K562 (cell line): ENCODE measurements at regions not wholly inside any gene's neighbourhood (a gene's known extent, or its start where the extent isn't known, plus 50 kb on each side); places are given as distances from the start of the nearest gene placed in this dataset.

Experiments
- ATAC-seq: fragments of 200-7000 bp; cut with Tn5 transposase; 3 replicates; pipeline ENCODE4 v1.9.1; 2020; ENCODE audit warnings: moderate library complexity
- BruUV-seq: library from RNA; stranded (reverse); fragments of 400-500 nt; replicated peaks from 2 replicates; lab custom pipeline; 2021; lab: Mats Ljungman, UMichigan
- CTCF ChIA-PET: fragments of 300-600 bp; formaldehyde crosslinking; extraction: SDS; loops from one replicate; lab custom pipeline; 2021; ENCODE audit warnings: low intra/inter-chr PET ratio; lab: Yijun Ruan, JAX
- POLR2A ChIA-PET: fragments of 300-600, 350-650 bp; sonication (Branson Sonifier 250); formaldehyde crosslinking; extraction: SDS; loops from one replicate; lab custom pipeline; 2021; ENCODE audit warnings: antibody characterized with exemption, inconsistent platforms; lab: Yijun Ruan, JAX
- DNase-seq, 4 experiments: peaks; one replicate each; pipeline versions ENCODE4 v3.0.0 to v3.0.0-alpha.2; 2011 to 2018; ENCODE audit warnings: low spot score in 3 of 4, mixed read lengths in 3 of 4; ENCODE audit errors: extremely low read depth in 1 of 4
- FAIRE-seq: peaks from 2 replicates; lab custom pipeline; 2011; peaks lifted over from hg19 to GRCh38; lab: Jason Lieb, UNC
- H2AFZ ChIP-seq: 2 replicates; pipeline ENCODE4 v1.6.0; 2011; ENCODE audit warnings: low read depth, low read length, control low read depth, inconsistent platforms
- H3K27ac ChIP-seq: fragments of 200-600 bp; 3 replicates; pipeline ENCODE4 v1.8.0; 2011; ENCODE audit warnings: low read depth, mild to moderate bottlenecking, control low read depth, inconsistent platforms, low read length, moderate library complexity, mixed read lengths; ENCODE audit errors: extremely low read depth
- H3K27me3 ChIP-seq, 2 experiments: fragments of 300-600 bp in 1 of 2; 2 replicates in 1 of 2; 3 replicates in 1 of 2; pipeline versions ENCODE4 v1.6.0 to v1.8.0; 2011; ENCODE audit warnings: inconsistent platforms in 2 of 2, low read length in 2 of 2, mild to moderate bottlenecking in 1 of 2, mixed read lengths in 1 of 2, moderate library complexity in 1 of 2; ENCODE audit not compliant: control insufficient read depth in 2 of 2, insufficient read depth in 2 of 2
- H3K36me3 ChIP-seq: fragments of 300-600 bp; 3 replicates; pipeline ENCODE4 v1.8.0; 2011; ENCODE audit warnings: mild to moderate bottlenecking, low read length, inconsistent platforms; ENCODE audit not compliant: control insufficient read depth, insufficient read depth
- H3K4me1 ChIP-seq, 2 experiments: fragments of 200-600 bp in 1 of 2; replicated peaks in 1 of 2; 2 replicates in 1 of 2; 3 replicates in 1 of 2; pipeline versions ENCODE4 v1.5.1 to v1.8.0; 2011; ENCODE audit warnings: inconsistent platforms in 2 of 2, low read length in 2 of 2, mild to moderate bottlenecking in 1 of 2, mixed read lengths in 1 of 2, moderate library complexity in 1 of 2; ENCODE audit not compliant: control insufficient read depth in 2 of 2, insufficient read depth in 2 of 2
- H3K4me2 ChIP-seq: 2 replicates; pipeline ENCODE4 v1.6.1; 2011; ENCODE audit warnings: low read length, control low read depth, inconsistent platforms, mixed read lengths; ENCODE audit not compliant: insufficient read depth
- H3K4me3 ChIP-seq: fragments of 200-600 bp; sonication (generic), shearing (Covaris generic); 2 replicates; pipeline ENCODE4 v1.5.1; 2016; ENCODE audit warnings: control low read depth, inconsistent platforms
- H3K79me2 ChIP-seq: fragments of 200-600 bp; 3 replicates; pipeline ENCODE4 v1.8.0; 2011; ENCODE audit warnings: low read length, inconsistent platforms; ENCODE audit not compliant: control insufficient read depth, insufficient read depth
- H3K9ac ChIP-seq, 2 experiments: 2 replicates each; pipeline versions ENCODE4 v1.6.0 to v1.6.1; 2011; ENCODE audit warnings: low read depth in 2 of 2, low read length in 2 of 2, control low read depth in 1 of 2, inconsistent platforms in 1 of 2, mild to moderate bottlenecking in 1 of 2, mixed read lengths in 1 of 2; ENCODE audit not compliant: insufficient read depth in 1 of 2
- H3K9me1 ChIP-seq: one replicate; pipeline ENCODE4 v1.6.0; 2011; ENCODE audit warnings: inconsistent platforms, mild to moderate bottlenecking, low read length, moderate library complexity; ENCODE audit not compliant: control insufficient read depth, insufficient read depth
- H3K9me3 ChIP-seq: replicated peaks from 2 replicates; pipeline ENCODE4 v1.5.1; 2011; ENCODE audit warnings: low read depth, low read length, inconsistent platforms; ENCODE audit not compliant: control insufficient read depth, insufficient read depth
- H4K20me1 ChIP-seq: replicated peaks from 2 replicates; pipeline ENCODE4 v1.6.1; 2011; ENCODE audit warnings: low read length, inconsistent platforms, mixed read lengths; ENCODE audit not compliant: control insufficient read depth, insufficient read depth
- CREBBP ChIP-seq: IDR thresholded peaks from one replicate; pipeline ENCODE4 v1.6.1; 2012; ENCODE audit warnings: low read depth, mild to moderate bottlenecking, control low read depth, inconsistent platforms, low read length
- SPI1 ChIP-seq: IDR thresholded peaks from 2 replicates; pipeline ENCODE4 v1.6.1; 2011; ENCODE audit warnings: low read depth, low read length, control low read depth, borderline replicate concordance
- WGBS: fragments of 100-300 bp; shearing (Covaris generic); methylation state at CpG from one replicate; pipeline ENCODE4 v1.1.6; 2016; ENCODE audit warnings: low coverage, mixed read lengths; ENCODE audit not compliant: insufficient coverage; ENCODE audit errors: missing lambda C conversion rate; 5-methylcytosine and 5-hydroxymethylcytosine counted together
- in situ Hi-C: fragments of 300-500 bp; cut with MboI; formaldehyde crosslinking; loops from 4 replicates; pipeline ENCODE4 v1.15.0; 2018; ENCODE audit warnings: inconsistent platforms, mixed read lengths
- intact Hi-C: fragments of 100-400 bp; cut with micrococcal nuclease; formaldehyde crosslinking; loops from 2 replicates; pipeline ENCODE4 v1.14.2; 2022
- TF ChIP-seq, protein P1 (sequence below): fragments of 450-650 bp; formaldehyde crosslinking; IDR thresholded peaks from 2 replicates; pipeline ENCODE4 v1.4.0; 2020; ENCODE audit warnings: mild to moderate bottlenecking, mixed read lengths

DNA sequence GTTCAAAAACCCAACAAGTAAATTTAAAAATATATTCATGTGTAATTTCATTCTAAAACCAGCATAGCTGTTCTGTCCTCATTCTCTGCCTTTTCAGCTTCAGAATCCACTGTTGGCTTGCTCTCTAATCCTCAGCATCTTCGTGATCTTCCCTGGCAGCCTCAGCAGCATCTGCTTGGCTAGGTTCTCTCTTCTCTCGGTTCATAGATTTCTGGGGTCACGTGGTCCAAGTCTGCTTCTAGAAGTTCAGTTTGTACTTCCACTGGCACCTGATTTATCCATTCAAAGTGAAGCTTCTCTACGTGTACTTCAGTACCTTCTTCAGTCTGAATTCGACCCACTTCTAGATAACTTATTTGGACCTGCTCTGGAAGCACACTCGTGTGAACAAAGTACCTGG is 245.7 kb downstream of the EPM2A start:
- DNase-seq: no peak
- intact Hi-C loops: no loop called here
- BruUV-seq: no TSS peak
- Histone ChIP-seq H3K79me2 (no peaks in the 10 kb centered on the region), H3K36me3 (no peaks in the 10 kb centered on the region), H3K4me1 (no peaks in the 10 kb centered on the region), H3K4me2 (no peak overlapping the region)
- TF ChIP-seq, protein P1, sequence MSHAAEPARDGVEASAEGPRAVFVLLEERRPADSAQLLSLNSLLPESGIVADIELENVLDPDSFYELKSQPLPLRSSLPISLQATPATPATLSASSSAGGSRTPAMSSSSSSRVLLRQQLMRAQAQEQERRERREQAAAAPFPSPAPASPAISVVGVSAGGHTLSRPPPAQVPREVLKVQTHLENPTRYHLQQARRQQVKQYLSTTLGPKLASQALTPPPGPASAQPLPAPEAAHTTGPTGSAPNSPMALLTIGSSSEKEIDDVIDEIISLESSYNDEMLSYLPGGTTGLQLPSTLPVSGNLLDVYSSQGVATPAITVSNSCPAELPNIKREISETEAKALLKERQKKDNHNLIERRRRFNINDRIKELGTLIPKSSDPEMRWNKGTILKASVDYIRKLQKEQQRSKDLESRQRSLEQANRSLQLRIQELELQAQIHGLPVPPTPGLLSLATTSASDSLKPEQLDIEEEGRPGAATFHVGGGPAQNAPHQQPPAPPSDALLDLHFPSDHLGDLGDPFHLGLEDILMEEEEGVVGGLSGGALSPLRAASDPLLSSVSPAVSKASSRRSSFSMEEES (CRISPR knock-in tag): peak; percentile 28; the same call in 1 of the 2 replicates
- no peak for TF ChIP-seq CREBBP
- TF ChIP-seq, all 486 proteins: peak for 1
- ATAC-seq (no peak), FAIRE-seq (no peak)
- Histone ChIP-seq H3K4me3 (no peak overlapping the region), H3K9ac (no peak overlapping the region), H3K27ac (no peak overlapping the region), H3K9me1 (no peaks in the 10 kb centered on the region), H2AFZ (no peak overlapping the region), H3K27me3 (no peaks in the 10 kb centered on the region), H3K9me3 (peaks cover 4% of the 10 kb centered on the region; the same call in 1 of the 2 replicates), H4K20me1 (no peaks in the 10 kb centered on the region)
- CTCF ChIA-PET: no interaction called here
- 1% methylated on average over 6 of the region's 6 CpGs for WGBS
- in situ Hi-C loops: no loop called here
- POLR2A ChIA-PET: no interaction called here

DNA sequence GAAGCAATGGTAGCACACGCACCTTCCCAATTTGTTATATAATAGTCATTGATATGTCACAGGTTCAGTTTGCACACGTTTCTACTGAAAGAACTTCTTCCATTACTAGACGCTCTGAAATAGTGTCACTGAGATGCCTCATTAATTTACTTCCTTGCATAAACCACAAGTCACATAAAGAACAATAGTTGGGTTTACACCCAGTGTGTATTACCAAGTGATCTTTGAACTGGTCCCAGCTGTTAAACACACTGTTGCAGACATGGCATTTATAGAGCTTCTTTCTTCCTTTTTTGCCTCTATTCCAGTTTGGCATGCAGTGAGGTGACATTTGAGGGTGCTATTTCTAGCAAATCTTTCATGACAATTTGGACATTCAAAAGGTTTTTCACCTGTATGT is 245.3 kb downstream of the EPM2A start:
- TF ChIP-seq SPI1: no peak
- DNase-seq: no peak
- H3K79me2 ChIP-seq: no peaks in the 10 kb centered on the region
- BruUV-seq: no TSS peak
- in situ Hi-C loops (no loop called here), intact Hi-C loops (no loop called here)
- no peaks in the 10 kb centered on the region for H3K36me3 ChIP-seq
- H3K27me3 ChIP-seq: no peaks in the 10 kb centered on the region
- ATAC-seq: no peak
- no peaks in the 10 kb centered on the region for H3K9me1 ChIP-seq
- no peak for FAIRE-seq
- no peak overlapping the region for H3K9ac ChIP-seq
- CTCF ChIA-PET: no interaction called here
- H3K27ac ChIP-seq: no peak overlapping the region
- peaks cover 4% of the 10 kb centered on the region; the same call in 1 of the 2 replicates for H3K9me3 ChIP-seq
- H4K20me1 ChIP-seq: no peaks in the 10 kb centered on the region
- no peak overlapping the region for H3K4me3 ChIP-seq
- POLR2A ChIA-PET: no interaction called here
- no peaks in the 10 kb centered on the region for H3K4me1 ChIP-seq
- H2AFZ ChIP-seq: no peak overlapping the region
- H3K4me2 ChIP-seq: no peak overlapping the region
- 0% methylated on average over 3 of the region's 3 CpGs for WGBS
